Stimulated activated CD4-positive, alpha-beta T cell treated with anti-CD3 and anti-CD28 coated beads, Interleukin-12 subunit alpha, Interleukin-12 subunit beta, amount 100 ng/mL, for 48 hours (primary cell): ENCODE measurements at regions not wholly inside any gene's neighbourhood (a gene's known extent, or its start where the extent isn't known, plus 50 kb on each side); places are given as distances from the start of the nearest gene placed in this dataset.
"Not testable (repeated sequence)": the region's sequence is repeated elsewhere in the genome, so short reads cannot be mapped to it uniquely, and the experiment has no call there.

Source experiments
- DNase-seq, 3 donors: peaks; one replicate each; pipeline ENCODE4 v3.0.0-alpha.2; 2020; ENCODE audit warnings: low read depth in 2 of 3, low spot score in 1 of 3

GRCh38 chr2:64910972-64911433, 78.2 kb upstream of the SLC1A4 start:
- DNase-seq: no peak

- no peak for DNase-seq
Observed at GRCh38 chr2:64913357-64913869, 75.8 kb upstream of the SLC1A4 start.

- DNase-seq: no peak
Observed at GRCh38 chr2:64914247-64914646, 75.0 kb upstream of the SLC1A4 start.

GRCh38 chr2:64914735-64915509, 74.3 kb upstream of the SLC1A4 start:
- no peak for DNase-seq

- DNase-seq: no peak
Observed at GRCh38 chr2:64915510-64915900, 73.7 kb upstream of the SLC1A4 start.

- DNase-seq: no peak
Observed at GRCh38 chr2:64918220-64918886, 70.8 kb upstream of the SLC1A4 start.

- no peak for DNase-seq
Observed at GRCh38 chr2:64919261-64919660, 69.9 kb upstream of the SLC1A4 start.

GRCh38 chr2:64922482-64923384, 66.5 kb upstream of the SLC1A4 start:
- no peak for DNase-seq

GRCh38 chr2:64923385-64923710, 65.9 kb upstream of the SLC1A4 start:
- no peak for DNase-seq

- no peak for DNase-seq
Observed at GRCh38 chr2:64924170-64924934, 64.8 kb upstream of the SLC1A4 start.

- DNase-seq: not testable (repeated sequence)
Observed at GRCh38 chr2:64925930-64926722, 63.1 kb upstream of the SLC1A4 start.

- no peak for DNase-seq
Observed at GRCh38 chr2:64928813-64929212, 60.4 kb upstream of the SLC1A4 start.

GRCh38 chr2:64929333-64929732, 59.9 kb upstream of the SLC1A4 start:
- no peak for DNase-seq

GRCh38 chr2:64930258-64930671, 58.9 kb upstream of the SLC1A4 start:
- DNase-seq: no peak

GRCh38 chr2:64931246-64932115, 57.7 kb upstream of the SLC1A4 start:
- DNase-seq: no peak

- no peak for DNase-seq
Observed at GRCh38 chr2:64932116-64932370, 57.2 kb upstream of the SLC1A4 start.

- no peak for DNase-seq
Observed at GRCh38 chr2:64932371-64933216, 56.6 kb upstream of the SLC1A4 start.

- no peak for DNase-seq
Observed at GRCh38 chr2:64934530-64934929, 54.7 kb upstream of the SLC1A4 start.
